ENCODE measurements at regions not wholly inside any gene's neighbourhood (a gene's known extent, or its start where the extent isn't known, plus 50 kb on each side); places are given as distances from the start of the nearest gene placed in this dataset.

- no peak for DNase-seq (ENCODE audit: low read depth)
- TF ChIP-seq, protein P1, sequence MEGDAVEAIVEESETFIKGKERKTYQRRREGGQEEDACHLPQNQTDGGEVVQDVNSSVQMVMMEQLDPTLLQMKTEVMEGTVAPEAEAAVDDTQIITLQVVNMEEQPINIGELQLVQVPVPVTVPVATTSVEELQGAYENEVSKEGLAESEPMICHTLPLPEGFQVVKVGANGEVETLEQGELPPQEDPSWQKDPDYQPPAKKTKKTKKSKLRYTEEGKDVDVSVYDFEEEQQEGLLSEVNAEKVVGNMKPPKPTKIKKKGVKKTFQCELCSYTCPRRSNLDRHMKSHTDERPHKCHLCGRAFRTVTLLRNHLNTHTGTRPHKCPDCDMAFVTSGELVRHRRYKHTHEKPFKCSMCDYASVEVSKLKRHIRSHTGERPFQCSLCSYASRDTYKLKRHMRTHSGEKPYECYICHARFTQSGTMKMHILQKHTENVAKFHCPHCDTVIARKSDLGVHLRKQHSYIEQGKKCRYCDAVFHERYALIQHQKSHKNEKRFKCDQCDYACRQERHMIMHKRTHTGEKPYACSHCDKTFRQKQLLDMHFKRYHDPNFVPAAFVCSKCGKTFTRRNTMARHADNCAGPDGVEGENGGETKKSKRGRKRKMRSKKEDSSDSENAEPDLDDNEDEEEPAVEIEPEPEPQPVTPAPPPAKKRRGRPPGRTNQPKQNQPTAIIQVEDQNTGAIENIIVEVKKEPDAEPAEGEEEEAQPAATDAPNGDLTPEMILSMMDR (IDR thresholded peaks at IDR 0.05; ENCODE audit: control insufficient read depth, extremely low read depth, insufficient read depth) = no peak
- H3K4me3 ChIP-seq (ENCODE audit: low read depth, low read length) = no peak overlapping the region
These were observed 295.9 kb upstream of the N4BP1 start for GRCh38 chr16:48905632-48906505.

GRCh38 chr16:48904333-48904732, 294.4 kb upstream of the N4BP1 start:
- DNase-seq (ENCODE audit: low read depth) = no peak
- TF ChIP-seq, protein P1 (IDR thresholded peaks at IDR 0.05; ENCODE audit: control insufficient read depth, extremely low read depth, insufficient read depth) = no peak
- no peak overlapping the region for H3K4me3 ChIP-seq (ENCODE audit: low read depth, low read length)

DNA sequence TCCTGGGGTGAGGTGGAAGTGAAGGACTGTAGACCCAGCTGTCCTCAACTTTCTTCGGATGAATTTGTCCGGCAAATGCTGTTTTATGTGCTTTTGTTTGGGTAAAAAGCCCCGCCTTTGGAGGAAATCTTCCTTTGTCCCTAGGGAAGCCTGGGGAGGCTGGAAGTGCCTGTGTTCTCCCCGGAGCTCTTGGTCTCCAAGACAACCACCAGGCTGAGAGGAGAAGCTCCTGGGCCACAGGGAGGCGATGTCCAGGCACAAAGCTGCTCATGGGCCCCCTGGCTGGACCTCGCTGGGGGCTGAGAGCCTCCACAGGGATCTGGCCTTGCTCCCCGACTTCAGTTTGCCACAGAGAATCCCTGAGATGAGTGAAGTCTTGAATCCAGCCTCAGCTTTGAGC, 293.1 kb upstream of the N4BP1 start:
- no peak overlapping the region for H3K4me3 ChIP-seq (ENCODE audit: low read depth, low read length)
- DNase-seq (ENCODE audit: low read depth) = no peak
- TF ChIP-seq, protein P1 (IDR thresholded peaks at IDR 0.05; ENCODE audit: control insufficient read depth, extremely low read depth, insufficient read depth) = no peak

DNA sequence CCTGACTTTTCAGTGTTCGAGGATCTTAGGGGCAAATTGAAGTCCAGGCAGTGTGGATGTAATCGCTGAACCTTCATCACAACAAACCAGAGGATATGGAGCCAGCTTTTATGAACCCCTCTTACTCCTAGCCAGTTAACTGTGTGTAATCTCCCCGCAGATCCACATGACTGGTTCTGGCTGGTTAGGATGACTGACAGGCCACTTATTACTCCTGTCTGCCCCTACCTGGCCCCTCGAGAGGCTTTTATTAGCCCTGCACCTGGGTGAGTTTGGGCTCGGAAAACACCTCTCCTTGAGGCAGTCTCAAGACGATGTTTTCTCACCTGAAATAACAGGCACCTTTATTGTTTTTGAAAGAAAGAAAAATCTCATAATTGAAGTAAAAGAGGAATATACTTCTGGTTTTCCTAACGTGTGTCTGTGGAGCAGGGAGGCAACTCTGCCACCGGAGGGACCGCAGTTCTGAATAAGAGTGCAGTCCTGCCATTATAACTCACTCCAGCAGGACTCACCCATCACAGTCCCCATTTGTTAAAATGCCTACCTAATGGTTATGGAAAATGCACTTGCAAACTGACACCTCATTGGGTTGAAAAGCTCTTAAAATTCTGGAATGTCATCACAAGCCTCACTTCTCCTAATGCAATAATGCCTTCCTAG, 291.9 kb upstream of the N4BP1 start:
- TF ChIP-seq, protein P1 (IDR thresholded peaks at IDR 0.05; ENCODE audit: control insufficient read depth, extremely low read depth, insufficient read depth) = no peak
- no peak for DNase-seq (ENCODE audit: low read depth)
- no peak overlapping the region for H3K4me3 ChIP-seq (ENCODE audit: low read depth, low read length)

GRCh38 chr16:48899500-48899899, 289.5 kb upstream of the N4BP1 start:
- TF ChIP-seq, protein P1 (IDR thresholded peaks at IDR 0.05; ENCODE audit: control insufficient read depth, extremely low read depth, insufficient read depth) = no peak
- no peak overlapping the region for H3K4me3 ChIP-seq (ENCODE audit: low read depth, low read length)
- no peak for DNase-seq (ENCODE audit: low read depth)

DNA sequence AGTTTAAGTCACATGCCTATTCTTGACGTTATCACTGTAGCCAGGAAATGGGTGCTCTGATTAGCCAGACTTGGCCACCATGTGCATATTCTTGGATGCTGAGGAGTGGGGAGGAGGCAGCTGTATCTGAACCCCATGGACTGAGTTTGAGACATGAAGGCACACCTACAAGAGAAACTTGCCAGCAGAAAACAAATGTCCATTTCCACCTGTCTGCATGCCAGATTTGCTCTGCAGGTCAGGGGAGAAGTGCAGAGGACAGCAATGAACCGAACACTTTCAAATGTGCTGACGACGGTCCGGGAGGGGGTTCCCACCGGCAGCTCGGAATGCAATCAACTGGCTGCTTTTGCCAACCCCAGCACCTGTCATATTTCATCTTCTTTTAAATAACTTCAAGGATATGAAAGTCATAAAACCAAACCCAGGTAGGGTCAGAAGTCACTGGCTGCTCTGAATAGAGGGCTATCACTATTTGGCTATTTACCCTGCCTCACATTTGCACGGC, 287.8 kb upstream of the N4BP1 start:
- DNase-seq (ENCODE audit: low read depth) = no peak
- H3K4me3 ChIP-seq (ENCODE audit: low read depth, low read length) = no peak overlapping the region
- TF ChIP-seq, protein P1 (IDR thresholded peaks at IDR 0.05; ENCODE audit: control insufficient read depth, extremely low read depth, insufficient read depth) = no peak
